Stimulated activated CD4-positive, alpha-beta T cell treated with anti-CD3 and anti-CD28 coated beads, Interleukin-1b, Interleukin-23, amount 100 ng/mL, for 4 hours (primary cell): ENCODE measurements at regions not wholly inside any gene's neighbourhood (a gene's known extent, or its start where the extent isn't known, plus 50 kb on each side); places are given as distances from the start of the nearest gene placed in this dataset.
A peak's percentile ranks its signal among the peaks of the same experiment; 100 is the strongest.
"Not testable (repeated sequence)": the region's sequence is repeated elsewhere in the genome, so short reads cannot be mapped to it uniquely, and the experiment has no call there.

Experiments used
- DNase-seq, 2 donors: peaks; one replicate each; pipeline ENCODE4 v3.0.0-alpha.2; 2020; ENCODE audit warnings: low read depth in 2 of 2

DNA sequence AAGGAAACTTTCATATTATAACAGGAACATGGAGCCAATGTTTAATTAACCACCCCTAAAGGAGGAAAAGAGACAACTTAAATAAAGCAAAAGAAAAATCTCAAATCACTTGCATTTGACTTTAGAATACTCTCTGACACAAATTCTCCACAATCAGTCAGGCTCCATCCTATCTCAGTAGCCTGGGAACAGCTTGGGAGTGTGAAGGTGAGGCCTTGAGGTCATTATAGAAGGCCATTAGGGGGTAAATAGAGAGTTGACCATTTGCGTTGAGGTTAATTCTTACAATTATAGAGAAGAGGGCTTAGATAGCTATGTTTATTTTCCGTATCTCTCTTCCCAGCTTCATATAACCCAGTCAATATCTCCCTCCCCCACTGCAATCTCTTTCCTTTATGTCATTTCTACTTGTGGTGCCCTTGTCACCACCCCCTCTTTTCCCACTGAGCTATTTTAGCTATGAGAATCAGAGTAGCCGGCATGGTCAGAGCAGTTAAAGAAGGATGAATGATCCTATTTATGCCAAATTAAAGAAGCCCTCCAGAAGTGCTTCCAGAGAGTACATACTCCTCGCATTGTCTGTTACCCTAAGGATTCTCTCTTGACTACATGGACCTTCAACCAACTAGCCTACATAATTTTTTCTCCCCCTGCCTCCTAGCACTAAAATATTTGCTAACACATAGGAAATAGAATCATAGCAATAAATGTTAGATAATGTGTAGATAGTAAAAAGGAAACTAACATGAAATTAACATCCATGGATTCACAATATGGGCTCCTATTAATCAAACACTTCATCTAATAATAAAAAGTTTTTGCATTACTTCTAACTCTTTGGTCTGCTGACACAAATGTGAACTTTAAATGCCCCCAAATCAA is 135.2 kb upstream of the KRR1 start:
- no peak for DNase-seq

DNA sequence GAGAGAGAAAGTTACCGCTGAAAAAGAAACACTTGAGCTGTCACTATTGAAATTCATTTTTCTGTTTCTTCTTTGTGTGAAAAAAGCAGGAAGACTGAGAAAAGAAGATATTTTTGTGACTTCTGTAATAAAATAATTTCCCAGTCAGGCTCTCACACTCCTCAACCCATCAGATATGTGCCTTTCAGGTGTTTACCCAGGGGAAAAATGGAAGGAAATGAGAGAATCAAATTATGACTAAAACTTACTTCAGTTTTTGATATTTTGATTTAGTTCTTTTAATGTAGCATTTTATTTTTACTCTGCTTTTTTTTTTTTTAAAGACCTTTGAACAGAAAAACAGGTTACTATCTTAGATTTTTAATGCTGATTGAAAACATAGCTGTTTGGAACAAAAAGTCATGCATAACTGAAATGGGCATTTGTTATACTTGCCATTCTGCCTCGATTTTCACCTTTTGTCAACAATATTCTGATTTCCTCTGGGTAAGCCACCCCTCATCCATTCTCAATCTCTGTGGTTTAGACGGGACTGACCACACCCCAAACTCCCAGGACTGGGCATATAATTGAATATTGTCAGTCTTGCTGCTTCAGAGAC is 133.2 kb upstream of the KRR1 start:
- no peak for DNase-seq

DNA sequence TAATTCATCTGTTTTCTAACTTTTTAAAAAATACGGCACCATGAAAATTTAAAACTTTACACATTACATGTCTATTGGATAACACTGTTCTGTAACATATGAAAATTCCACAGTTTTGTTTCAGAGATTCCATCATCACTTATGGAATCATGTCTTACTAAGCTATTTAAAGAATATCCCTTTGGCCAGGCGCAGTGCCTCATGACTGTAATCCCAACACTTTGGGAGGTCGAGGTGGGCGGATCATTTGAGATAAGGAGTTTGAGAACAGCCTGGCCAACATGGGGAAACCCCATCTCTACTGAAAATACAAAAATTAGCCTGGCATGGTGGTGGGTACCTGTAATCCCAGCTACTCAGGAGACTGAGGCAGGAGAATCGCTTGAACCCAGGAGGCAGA is 131.7 kb upstream of the KRR1 start:
- DNase-seq: not testable (repeated sequence)

DNA sequence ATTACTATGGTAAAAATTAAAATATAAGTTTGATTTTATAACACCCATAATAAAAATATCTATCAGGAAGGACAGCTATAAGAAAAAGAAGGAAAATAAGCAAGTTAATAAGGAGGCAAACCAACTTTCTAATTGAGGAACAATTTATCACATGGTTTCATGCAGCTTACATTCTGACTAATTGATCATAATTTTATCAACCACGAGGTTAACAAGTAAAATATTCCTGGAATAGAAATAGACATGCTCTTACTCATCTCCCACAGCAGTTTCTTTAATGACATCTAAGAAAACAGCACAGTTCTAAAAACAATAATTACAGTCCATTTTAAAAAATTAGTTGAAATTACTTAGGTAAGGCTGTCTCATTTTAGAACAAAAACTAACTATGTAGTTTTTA is 130.8 kb upstream of the KRR1 start:
- DNase-seq: no peak

DNA sequence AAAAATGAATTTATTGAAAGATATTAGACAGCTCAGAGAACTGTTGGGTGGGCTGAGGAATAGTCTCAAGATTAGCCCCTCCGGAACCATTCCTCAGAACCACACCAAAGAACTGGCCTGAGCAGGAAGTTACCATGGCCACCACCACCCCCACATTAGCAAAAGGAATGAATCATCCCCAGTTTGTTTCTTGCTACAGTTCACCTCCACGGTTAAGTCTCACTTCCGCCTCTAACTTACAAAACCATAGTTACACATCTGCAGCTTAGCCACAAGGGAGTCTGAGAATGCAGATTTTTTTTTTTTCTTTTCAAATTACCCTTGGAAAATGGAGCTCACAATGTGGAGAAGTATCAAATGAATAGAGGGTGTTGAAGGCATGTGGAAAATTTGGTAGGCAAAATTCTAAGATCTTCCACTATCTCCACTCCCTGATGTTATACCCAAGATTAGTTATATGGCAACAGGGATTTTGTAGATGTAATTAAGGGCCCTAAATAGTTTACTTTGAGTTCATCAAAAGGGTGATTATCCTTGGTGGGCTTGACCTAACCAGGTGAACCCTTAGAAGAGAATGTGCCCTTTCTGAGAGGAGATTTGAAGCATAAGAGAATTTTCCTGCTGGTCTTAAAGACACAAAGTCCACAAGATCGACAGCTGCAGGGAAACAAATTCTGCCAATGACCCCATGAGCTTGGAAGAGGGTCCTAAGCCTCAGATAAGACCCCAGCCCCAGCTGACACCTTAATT is 129.8 kb upstream of the KRR1 start:
- DNase-seq: peak; percentile 5 to 6

DNA sequence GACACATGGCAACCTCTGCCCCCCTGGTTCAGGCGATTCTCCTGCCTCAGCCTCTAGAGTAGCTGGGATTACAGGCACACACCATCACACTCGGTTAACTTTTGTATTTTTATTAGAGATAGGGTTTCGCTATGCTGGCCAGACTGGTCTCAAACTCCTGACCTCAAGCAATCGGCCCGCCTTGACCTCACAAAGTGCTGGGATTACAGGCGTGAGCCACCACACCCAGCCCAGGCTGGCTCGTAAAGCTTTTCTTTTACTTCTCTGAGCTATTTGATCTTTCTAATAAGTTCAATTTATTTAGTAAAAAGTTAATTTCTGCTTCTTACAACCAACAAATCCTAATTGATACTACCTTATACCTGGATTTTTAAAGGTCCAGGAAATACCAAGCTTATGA is 127.4 kb upstream of the KRR1 start:
- no peak for DNase-seq

DNA sequence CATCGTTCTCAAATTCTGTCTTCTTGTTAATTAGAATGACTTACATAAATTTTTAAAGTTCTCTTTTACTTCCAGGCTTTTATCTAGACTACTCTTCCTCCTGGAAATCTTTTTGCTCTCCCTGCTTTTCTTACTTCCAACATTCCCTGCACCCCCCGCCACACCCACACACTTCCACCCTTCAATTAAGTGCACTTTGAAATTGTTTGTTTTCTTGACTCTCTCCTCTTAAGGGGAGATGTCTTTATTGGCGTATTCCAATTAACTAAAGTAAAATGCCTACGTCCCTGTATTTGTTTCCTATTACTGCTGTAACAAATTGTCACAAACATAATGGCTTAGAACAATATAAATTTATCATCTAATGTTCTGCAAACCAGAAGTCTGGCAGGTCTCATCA is 125.2 kb upstream of the KRR1 start:
- DNase-seq: no peak

DNA sequence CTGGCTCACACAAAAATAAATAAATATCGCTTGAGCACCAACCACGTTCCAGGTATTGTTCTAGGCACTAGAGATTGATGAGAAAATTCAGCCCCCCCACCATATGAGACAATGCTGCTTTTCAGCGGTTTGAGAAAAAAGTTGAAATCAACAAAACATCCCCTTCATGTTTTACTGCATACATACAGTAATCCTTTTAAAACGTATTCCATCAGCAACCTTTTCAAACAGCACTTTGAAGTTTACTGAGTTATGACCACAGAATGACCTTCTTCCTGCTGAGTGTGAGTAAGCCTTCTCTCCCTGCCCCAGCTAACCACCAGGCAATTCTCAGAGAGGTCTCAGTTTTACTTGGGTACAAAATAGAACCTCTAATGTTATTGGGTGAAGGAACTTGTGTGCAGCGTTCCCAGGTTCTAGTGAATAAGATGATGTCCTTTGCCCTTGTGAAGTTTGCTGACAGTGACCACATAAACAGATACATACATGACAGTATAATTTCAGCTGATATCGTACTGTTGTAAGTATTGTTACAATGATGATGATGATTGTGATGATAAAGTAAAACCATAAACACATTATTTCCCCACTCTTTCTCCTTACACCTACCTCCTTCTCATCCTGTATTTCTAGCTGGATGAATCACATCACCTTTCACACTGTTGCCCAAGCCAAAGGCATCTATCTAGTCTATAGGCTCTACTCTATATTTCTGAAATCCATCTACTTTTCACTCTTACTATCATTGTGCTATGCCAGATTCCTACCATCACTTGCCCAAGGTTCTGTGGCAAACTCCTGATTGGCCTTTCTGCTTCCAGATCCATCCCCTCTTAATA is 124.4 kb upstream of the KRR1 start:
- DNase-seq: no peak

DNA sequence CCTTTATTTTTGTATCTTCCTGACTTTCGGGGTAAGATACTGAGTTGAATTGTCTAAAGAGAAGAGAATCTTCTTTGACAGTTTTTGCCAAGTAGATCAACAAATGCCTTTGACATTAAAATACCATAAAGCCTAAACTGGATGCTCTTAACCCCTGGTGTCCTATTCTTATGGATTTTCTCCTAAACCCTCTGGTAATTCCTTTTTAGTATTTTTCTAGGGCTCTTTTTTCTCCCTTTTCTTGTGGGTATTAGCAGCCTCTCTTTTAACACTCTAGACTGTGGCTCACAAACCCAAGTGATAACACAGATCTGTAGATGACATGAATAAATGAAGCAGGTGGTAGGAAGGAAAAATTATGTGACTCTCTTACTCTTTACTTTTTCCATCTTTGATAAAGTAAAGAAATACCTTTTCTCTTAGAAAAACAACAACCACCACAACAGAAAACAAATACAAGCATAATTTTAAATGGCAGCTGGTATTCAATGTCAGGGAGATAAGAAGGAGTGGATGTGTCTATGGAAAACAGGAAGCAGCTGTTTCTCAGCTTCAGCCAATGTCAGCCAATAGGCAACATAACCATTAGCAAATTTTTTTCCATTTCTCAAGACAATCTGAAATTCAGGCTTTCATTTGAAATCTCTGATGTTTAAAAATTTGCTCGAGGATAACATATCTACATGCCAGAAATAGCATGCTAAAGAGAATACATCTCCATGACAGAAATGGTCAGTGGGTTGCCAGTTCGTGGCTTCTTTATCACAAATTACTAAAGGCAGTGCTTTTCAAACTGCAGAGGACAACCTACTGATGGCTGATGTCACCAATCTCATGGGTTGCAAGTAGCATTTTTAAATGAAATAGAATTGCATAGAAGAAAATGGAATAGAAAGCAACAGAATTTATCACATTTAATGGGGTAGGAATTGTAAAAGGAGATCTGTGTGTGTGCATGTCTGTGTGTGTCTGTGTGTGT is 123.1 kb upstream of the KRR1 start:
- DNase-seq: no peak

DNA sequence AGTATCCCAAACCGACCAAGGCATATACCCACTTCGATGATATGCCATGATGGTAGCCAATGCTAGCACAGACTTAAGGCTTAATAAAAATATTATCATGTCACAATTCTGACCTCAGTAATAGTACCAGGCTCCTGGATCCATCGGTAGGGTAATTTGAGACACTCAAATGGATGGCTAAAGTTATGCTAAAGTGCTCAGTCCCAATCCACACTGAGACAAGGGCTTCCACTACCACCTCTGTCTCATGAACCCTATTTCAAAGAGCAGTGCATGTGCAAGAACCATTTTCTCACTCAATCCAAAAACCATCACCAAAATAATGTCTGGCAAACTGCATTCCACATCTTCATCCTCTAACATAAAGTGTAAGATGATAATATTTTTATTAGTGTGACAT is 122.4 kb upstream of the KRR1 start:
- no peak for DNase-seq

DNA sequence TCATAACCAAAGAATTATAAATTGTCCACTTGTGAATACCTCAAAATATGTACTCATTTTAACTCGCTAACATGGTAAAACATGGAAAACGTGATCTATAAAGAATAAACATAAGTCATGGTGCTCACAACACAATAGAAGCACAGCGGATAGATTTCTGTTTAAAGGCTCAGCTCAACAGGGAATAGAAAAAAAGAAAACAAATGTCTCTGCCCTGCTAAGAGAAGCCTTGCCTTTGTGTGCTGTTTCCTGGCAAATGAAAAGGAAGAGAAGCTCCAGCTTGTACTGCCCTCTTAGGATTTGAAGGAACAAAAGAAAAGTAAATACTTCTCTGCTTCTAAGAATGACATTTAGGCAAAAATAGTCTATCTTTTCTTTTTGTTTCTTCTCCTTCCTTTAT is 121.0 kb upstream of the KRR1 start:
- no peak for DNase-seq

DNA sequence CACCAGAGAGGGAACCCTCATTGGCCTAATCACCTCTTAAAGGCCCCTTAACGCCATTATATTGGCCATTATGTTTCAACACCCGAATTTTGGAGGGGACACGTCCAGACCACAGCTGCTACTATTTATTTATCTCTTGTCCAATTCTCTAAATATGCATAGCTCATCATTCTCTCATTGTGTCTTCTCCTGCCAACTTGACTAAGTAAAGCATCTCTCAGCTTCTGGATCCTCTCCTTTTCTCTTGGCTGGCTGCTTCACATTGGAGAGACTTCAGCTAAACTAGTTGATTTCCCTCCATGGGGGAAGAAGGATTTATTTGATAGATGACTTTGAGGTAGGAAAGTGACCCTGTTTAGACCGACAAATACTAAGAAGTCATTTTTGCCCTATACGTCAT is 120.4 kb upstream of the KRR1 start:
- DNase-seq: no peak

DNA sequence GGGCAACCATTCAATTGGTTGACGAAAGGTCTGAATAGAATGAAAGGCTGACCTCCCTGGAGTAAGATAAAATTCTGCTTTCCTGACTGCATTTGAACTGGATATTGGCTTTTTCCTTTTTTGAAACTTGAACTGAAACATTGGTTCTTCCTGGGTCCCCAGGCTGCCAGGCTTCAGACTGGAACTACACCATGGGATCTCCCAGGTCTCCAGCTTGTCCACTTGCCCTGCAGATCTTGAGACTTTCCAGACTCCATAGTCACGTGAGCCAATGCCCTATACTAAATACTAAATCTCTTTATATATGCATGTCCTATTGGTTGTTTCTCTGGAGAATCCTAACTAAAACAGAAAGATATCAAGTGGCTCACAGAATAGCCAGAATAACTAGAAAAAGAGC is 118.7 kb upstream of the KRR1 start:
- no peak for DNase-seq

DNA sequence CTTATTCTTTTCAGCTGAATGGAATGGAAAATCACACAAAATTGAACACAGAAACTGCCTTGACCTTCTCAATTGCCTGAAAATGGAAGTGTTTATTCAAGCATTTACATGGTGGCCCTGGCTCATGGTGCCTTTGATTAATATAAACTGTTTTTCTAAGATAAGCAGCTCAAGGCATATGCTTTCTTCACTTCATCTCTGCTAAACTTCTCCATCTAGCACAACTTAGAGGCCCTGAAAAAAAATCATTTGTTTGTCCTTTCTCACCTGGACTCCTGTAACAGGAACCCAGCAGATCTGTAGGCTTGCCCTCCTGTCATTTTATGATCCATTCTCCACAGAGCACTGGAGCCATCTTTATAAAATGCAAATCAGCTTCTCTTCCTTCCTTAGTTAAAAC is 117.5 kb upstream of the KRR1 start:
- no peak for DNase-seq

DNA sequence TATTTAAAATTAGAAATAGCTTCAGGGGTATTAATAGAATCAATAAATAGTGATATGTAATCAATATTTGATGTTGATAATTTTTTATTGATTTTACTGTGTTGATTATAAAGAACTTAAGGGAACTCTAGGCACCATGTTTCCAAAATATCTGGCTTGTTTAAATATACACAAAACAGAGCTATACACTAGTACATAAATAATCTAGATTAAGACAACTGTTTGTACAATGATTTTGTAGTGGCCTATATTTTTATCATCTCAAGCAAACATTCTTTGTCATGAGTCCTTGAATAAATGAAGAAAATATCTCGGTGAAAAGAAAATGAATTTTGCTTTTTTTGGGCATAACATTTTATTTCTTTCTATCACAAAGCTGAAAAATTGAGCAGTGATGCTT is 117.1 kb upstream of the KRR1 start:
- DNase-seq: no peak

DNA sequence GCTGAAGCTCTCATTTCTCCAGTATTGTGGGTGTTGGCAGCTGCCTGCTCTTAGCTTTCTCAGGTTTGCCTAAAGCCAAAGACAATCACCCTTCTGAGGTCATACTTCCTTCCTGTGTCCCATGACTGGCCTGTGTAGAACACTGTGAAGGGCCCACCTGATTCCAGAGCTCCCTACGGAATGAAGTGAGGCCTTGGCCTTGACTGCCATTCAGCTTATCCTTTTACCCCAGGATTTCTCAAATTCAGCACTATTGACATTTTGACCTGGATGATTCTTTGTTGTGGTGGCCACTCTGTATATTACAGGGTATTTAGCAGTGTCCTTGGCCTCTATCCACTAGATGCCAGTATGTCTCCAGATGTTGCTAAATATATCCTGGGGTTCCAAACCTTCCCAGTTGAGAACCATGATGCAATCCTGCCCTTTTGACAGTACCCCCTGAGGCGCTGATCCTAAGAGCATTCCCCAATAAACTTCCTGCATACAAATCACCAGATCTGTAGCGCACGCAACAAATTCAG is 112.3 kb upstream of the KRR1 start:
- DNase-seq: no peak

DNA sequence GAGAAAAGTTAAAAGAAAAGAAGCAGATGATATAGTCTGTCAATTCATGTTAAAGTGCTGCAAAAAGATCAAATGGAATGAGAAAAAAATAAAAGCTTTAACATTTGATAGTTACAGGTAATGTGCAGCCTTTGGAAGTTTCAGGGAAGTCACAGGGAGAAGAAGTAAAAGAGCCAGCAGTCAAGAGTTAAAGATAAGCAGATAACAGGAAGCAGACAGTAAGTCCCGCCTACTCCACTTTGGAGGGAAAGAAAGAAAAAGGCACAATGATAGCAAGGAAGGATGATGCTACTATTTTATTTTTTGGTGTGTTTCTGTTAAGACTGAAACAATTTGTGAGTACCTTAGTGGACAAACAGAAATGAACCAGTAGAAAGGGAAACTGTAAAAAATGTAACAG is 111.1 kb upstream of the KRR1 start:
- DNase-seq: no peak

DNA sequence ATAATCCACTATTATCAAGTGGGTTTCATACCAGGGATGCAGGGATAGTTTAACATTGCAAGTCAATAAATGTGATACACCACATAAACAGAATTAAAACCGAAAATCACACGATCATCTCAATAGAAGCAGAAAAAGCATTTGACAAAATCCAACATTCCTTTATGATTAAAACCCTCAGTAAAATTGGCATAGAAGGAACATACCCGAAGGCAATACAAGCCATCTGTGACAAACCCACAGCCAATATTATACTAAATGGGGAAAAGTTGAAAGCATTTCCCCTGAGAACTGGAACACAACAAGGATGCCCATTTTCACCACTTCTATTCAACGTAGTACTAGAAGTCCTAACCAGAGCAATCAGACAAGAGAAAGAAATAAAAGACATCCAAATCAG is 103.0 kb upstream of the KRR1 start:
- not testable (repeated sequence) for DNase-seq

DNA sequence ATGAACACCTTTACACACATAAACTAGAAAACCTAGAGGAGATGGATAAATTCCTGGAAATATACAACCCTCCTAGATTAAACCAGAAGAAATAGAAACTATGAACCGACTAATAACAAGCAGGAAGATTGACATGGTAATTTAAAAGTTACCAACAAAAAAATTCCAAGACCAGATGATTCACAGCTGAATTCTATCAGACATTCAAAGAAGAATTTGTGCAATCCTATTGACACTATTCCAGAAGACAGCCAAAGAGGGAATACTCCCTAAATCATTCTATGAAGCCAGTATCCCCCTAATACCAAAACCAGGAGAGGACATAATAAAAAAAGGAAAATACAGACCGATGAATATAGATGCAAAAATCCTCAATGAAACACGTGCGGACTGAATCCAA is 102.6 kb upstream of the KRR1 start:
- DNase-seq: no peak

DNA sequence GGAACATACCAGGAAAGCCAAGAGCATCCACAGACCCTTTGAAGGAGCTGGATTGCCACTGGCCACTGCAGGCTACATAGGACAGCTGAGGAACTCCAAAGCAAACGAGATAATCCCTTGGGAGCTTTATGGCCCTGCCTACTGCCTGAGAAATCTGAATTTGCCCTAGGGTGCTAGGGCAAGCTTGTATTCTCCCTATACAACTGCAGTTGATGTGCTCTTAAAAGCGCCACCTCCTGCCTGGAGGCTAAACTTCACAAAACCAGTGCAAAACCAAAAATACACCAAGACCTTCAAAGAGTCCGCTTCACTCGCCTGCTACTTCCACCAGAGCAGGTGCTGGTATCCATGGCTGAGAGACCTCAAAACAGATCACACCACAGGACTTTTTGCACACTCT is 99.6 kb upstream of the KRR1 start:
- DNase-seq: no peak

DNA sequence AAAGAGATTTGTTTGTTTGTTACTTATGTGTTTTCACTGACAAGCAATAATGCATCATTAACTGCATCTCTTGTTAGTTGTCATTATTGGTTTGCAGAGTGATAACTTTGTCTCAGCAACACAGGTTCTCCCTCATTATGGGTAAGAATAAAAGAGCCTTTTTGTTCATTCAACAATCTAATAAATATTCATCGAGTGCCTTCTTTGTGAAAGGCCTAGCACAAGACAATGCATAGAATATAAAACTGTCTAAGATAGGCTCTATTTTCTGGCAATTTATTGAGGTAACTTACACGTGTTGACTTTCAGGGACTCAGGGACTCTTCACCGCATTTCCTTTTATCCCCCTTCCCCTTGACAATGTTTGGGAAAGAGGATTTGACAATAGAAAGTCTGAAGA is 95.5 kb upstream of the KRR1 start:
- no peak for DNase-seq
